ENCODE measurements at regions not wholly inside any gene's neighbourhood (a gene's known extent, or its start where the extent isn't known, plus 50 kb on each side); places are given as distances from the start of the nearest gene placed in this dataset.

DNA sequence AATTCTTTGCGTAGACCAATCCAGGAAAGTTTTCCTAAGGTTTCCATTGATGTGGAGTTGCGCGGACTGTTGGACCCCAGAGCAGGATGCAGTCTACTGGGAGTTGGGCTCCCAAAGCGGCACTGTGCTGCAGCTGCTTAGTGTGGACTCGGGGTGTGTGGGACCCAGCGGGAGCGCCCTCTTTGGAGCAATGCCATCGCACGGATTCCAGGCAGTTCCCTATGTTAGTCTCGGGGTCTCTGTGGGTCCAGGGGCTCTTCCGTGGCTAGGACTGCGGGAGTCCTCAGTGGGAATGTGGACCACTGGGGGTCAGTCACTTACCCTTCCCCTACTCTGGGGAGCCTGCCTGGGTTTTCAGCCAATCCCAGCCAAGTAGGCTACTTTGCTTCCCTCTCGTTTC lies 151.7 kb upstream of the OLIG3 start:
- TF ChIP-seq EP300 (IDR thresholded peaks at IDR 0.05) (no peak), POLR2AphosphoS5 (IDR thresholded peaks at IDR 0.05) (no peak), POLR2A (IDR thresholded peaks at IDR 0.05) (no peak)
- TF ChIP-seq, protein P1, sequence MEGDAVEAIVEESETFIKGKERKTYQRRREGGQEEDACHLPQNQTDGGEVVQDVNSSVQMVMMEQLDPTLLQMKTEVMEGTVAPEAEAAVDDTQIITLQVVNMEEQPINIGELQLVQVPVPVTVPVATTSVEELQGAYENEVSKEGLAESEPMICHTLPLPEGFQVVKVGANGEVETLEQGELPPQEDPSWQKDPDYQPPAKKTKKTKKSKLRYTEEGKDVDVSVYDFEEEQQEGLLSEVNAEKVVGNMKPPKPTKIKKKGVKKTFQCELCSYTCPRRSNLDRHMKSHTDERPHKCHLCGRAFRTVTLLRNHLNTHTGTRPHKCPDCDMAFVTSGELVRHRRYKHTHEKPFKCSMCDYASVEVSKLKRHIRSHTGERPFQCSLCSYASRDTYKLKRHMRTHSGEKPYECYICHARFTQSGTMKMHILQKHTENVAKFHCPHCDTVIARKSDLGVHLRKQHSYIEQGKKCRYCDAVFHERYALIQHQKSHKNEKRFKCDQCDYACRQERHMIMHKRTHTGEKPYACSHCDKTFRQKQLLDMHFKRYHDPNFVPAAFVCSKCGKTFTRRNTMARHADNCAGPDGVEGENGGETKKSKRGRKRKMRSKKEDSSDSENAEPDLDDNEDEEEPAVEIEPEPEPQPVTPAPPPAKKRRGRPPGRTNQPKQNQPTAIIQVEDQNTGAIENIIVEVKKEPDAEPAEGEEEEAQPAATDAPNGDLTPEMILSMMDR (IDR thresholded peaks at IDR 0.05), result no peak
- Histone ChIP-seq H3K4me3 (no peak overlapping the region), H3K27ac (no peak overlapping the region), H3K36me3 (no peaks in the 10 kb centered on the region), H3K4me1 (peaks cover 8 to 30% (median 20%) of the 10 kb centered on the region in 4 donors), H3K27me3 (no peaks in the 10 kb centered on the region), H3K9me3 (no peaks in the 10 kb centered on the region)
- DNase-seq, result no peak
- intact Hi-C loops (cut with DNase I; ENCODE audit: low total_unique reads), result no loop called here
- 93 to 98% (median 94%) methylated on average over 13 of the region's 13 CpGs for WGBS, 5 donors

DNA sequence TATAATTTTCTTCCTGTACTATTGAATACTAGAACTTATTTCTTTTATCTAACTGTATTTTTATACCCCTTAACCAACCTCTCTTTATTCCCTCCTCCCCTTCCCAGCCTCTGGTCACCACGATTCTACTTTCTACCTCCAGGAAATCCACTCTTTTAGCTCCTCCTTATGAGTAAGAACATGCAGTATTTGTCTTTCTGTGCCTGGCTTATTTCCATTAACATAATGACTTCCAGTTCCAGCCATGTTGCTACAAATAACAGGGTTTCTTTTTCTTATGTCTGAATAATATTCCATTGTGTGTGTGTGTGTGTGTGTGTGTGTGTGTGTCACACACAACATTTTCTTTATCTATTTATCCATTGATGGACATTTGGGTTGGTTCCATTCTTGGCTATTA lies 152.3 kb upstream of the OLIG3 start:
- H3K9me3 ChIP-seq, result no peaks in the 10 kb centered on the region
- 0% methylated on average over 1 of the region's 1 CpG; no CpG with 5 or more reads in 4 of the 5 donors for WGBS, 5 donors
- TF ChIP-seq, protein P1 (IDR thresholded peaks at IDR 0.05), result no peak
- no peak for TF ChIP-seq POLR2A (IDR thresholded peaks at IDR 0.05)
- TF ChIP-seq EP300 (IDR thresholded peaks at IDR 0.05), result no peak
- TF ChIP-seq POLR2AphosphoS5 (IDR thresholded peaks at IDR 0.05), result no peak
- H3K4me3 ChIP-seq, result no peak overlapping the region
- H3K4me1 ChIP-seq, result peaks cover 8 to 27% (median 20%) of the 10 kb centered on the region in 4 donors
- no peak overlapping the region for H3K27ac ChIP-seq
- no peak for DNase-seq
- intact Hi-C loops (cut with DNase I; ENCODE audit: low total_unique reads), result no loop called here
- H3K36me3 ChIP-seq, result no peaks in the 10 kb centered on the region
- H3K27me3 ChIP-seq, result no peaks in the 10 kb centered on the region

GRCh38 chr6:137647762-137648447 lies 153.7 kb upstream of the OLIG3 start:
- no peak for TF ChIP-seq EP300 (IDR thresholded peaks at IDR 0.05)
- TF ChIP-seq POLR2AphosphoS5 (IDR thresholded peaks at IDR 0.05), result no peak
- TF ChIP-seq, protein P1 (IDR thresholded peaks at IDR 0.05), result no peak
- TF ChIP-seq POLR2A (IDR thresholded peaks at IDR 0.05), result no peak

GRCh38 chr6:137650720-137651119 lies 156.5 kb upstream of the OLIG3 start:
- no peaks in the 10 kb centered on the region for H3K36me3 ChIP-seq
- H3K27me3 ChIP-seq, result no peaks in the 10 kb centered on the region
- TF ChIP-seq, protein P1 (IDR thresholded peaks at IDR 0.05), result no peak
- TF ChIP-seq POLR2A (IDR thresholded peaks at IDR 0.05) (no peak), EP300 (IDR thresholded peaks at IDR 0.05) (no peak), POLR2AphosphoS5 (IDR thresholded peaks at IDR 0.05) (no peak)
- peaks cover 8 to 24% (median 20%) of the 10 kb centered on the region in 4 donors for H3K4me1 ChIP-seq
- intact Hi-C loops (cut with DNase I; ENCODE audit: low total_unique reads), result no loop called here
- H3K9me3 ChIP-seq, result peaks cover 9 to 38% (median 34%) of the 10 kb centered on the region in 4 donors
- H3K27ac ChIP-seq, result no peak overlapping the region
- no peak overlapping the region for H3K4me3 ChIP-seq
- DNase-seq, result no peak

More at GRCh38 chr6:137647762-137648447, 153.7 kb upstream of the OLIG3 start:
- H3K27ac ChIP-seq, result peak overlapping the region; percentile 16 to 80 (median 65)
- 55 to 70% (median 59%) methylated on average over 5 of the region's 5 CpGs for WGBS, 5 donors
- H3K36me3 ChIP-seq, result no peaks in the 10 kb centered on the region
- DNase-seq, result no peak
- intact Hi-C loops (cut with DNase I; ENCODE audit: low total_unique reads), result no loop called here
- peaks cover 2 to 10% (median 7%) of the 10 kb centered on the region in 4 donors for H3K9me3 ChIP-seq
- H3K4me1 ChIP-seq, result peaks cover 8 to 24% (median 20%) of the 10 kb centered on the region in 4 donors
- H3K27me3 ChIP-seq, result no peaks in the 10 kb centered on the region
- no peak overlapping the region for H3K4me3 ChIP-seq
